ENCODE measurements at regions not wholly inside any gene's neighbourhood (a gene's known extent, or its start where the extent isn't known, plus 50 kb on each side); places are given as distances from the start of the nearest gene placed in this dataset.

DNA sequence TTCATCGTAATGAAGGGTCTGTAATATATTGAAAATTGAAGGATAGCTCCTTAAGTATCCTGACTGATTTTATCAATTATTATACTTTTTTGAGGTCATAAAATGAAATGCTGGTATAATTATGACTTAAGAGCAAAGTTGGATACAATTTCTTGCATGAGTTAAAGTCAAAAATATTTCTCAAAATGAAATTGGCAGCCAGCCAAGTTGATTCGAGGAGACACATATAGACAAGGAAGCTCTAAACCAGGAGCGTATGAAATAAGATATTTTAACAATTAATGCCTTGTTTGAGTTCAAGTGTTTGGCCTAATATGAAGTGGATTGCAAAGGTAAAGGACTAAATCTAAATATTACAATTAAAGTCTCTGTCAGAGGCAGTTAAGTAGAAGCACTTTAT is 260.4 kb upstream of the DSEL start:
- TF ChIP-seq, protein P1, sequence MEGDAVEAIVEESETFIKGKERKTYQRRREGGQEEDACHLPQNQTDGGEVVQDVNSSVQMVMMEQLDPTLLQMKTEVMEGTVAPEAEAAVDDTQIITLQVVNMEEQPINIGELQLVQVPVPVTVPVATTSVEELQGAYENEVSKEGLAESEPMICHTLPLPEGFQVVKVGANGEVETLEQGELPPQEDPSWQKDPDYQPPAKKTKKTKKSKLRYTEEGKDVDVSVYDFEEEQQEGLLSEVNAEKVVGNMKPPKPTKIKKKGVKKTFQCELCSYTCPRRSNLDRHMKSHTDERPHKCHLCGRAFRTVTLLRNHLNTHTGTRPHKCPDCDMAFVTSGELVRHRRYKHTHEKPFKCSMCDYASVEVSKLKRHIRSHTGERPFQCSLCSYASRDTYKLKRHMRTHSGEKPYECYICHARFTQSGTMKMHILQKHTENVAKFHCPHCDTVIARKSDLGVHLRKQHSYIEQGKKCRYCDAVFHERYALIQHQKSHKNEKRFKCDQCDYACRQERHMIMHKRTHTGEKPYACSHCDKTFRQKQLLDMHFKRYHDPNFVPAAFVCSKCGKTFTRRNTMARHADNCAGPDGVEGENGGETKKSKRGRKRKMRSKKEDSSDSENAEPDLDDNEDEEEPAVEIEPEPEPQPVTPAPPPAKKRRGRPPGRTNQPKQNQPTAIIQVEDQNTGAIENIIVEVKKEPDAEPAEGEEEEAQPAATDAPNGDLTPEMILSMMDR (IDR thresholded peaks at IDR 0.05; ENCODE audit: low read length), result no peak
- TF ChIP-seq EZH2 (IDR thresholded peaks at IDR 0.05; ENCODE audit: borderline replicate concordance, low read length), result no peak

Data from OCI-LY1 (cell line).